T-cell (primary cell): ENCODE measurements at regions not wholly inside any gene's neighbourhood (a gene's known extent, or its start where the extent isn't known, plus 50 kb on each side); places are given as distances from the start of the nearest gene placed in this dataset.

Experiments
- ATAC-seq, 4 experiments: fragments of 200-7000 bp in 3 of 4; fragments of 150-1000 bp in 1 of 4; cut with Tn5 transposase; replicated peaks in 1 of 4; 1 replicate in 3 of 4; 2 replicates in 1 of 4; pipeline ENCODE4 v1.10.0; 2021; ENCODE audit warnings: moderate library complexity in 3 of 4, mild to moderate bottlenecking in 2 of 4, moderate number of reproducible peaks in 1 of 4
- CTCF ChIA-PET, 2 donors: fragments of 300-600 bp; sonication (Branson Sonifier 250); formaldehyde crosslinking; loops; one replicate each; lab custom pipeline; 2022; ENCODE audit warnings: antibody characterized with exemption in 2 of 2; lab: Charles Lee
- POLR2A ChIA-PET, 2 donors: fragments of 300-600 bp; sonication (Branson Sonifier 250); formaldehyde crosslinking; loops; one replicate each; lab custom pipeline; 2022; ENCODE audit warnings: antibody characterized with exemption in 2 of 2; lab: Charles Lee
- DNase-seq, 35 experiments: peaks; one replicate each; pipeline versions ENCODE4 v3.0.0 to v3.0.0-alpha.2; 2013 to 2023
- H3K27ac ChIP-seq: one replicate; pipeline ENCODE4 v1.5.1; 2013; ENCODE audit warnings: low read length
- H3K27me3 ChIP-seq, 2 experiments: replicated peaks in 1 of 2; 1 replicate in 1 of 2; 2 replicates in 1 of 2; pipeline versions ENCODE4 v1.6.1 to v1.7.0; 2013; ENCODE audit warnings: low read length in 1 of 2, mixed read lengths in 1 of 2; ENCODE audit not compliant: control insufficient read depth in 2 of 2, insufficient read depth in 2 of 2; ENCODE audit errors: extremely low read depth in 1 of 2
- H3K36me3 ChIP-seq, 2 donors: 1 replicate in 1 of 2; 2 replicates in 1 of 2; pipeline versions ENCODE4 v1.6.1 to v1.7.0; 2013; ENCODE audit warnings: low read length in 1 of 2; ENCODE audit not compliant: control insufficient read depth in 2 of 2, insufficient read depth in 1 of 2; ENCODE audit errors: extremely low read depth in 1 of 2
- H3K4me1 ChIP-seq, 2 experiments: 1 replicate in 1 of 2; 2 replicates in 1 of 2; pipeline versions ENCODE4 v1.6.1 to v1.7.0; 2013; ENCODE audit warnings: low read length in 2 of 2, mixed read lengths in 1 of 2; ENCODE audit not compliant: insufficient read depth in 2 of 2, control insufficient read depth in 1 of 2; ENCODE audit errors: extremely low read depth in 1 of 2
- H3K4me3 ChIP-seq, 2 donors: 1 replicate in 1 of 2; 2 replicates in 1 of 2; pipeline versions ENCODE4 v1.5.1 to v1.7.0; 2013; ENCODE audit warnings: mild to moderate bottlenecking in 2 of 2, low read length in 1 of 2, moderate library complexity in 1 of 2; ENCODE audit not compliant: control insufficient read depth in 1 of 2; ENCODE audit errors: extremely low read depth in 1 of 2
- H3K9me3 ChIP-seq: 2 replicates; pipeline ENCODE4 v1.7.0; 2013
- H3K27ac Mint-ChIP-seq, 2 donors: one replicate each; pipeline ENCODE4 v1.8.0; 2020 to 2021; ENCODE audit warnings: mild to moderate bottlenecking in 2 of 2, mixed read lengths in 2 of 2
- H3K27me3 Mint-ChIP-seq, 2 donors: one replicate each; pipeline ENCODE4 v1.8.0; 2021 to 2022; ENCODE audit warnings: mixed read lengths in 2 of 2
- H3K36me3 Mint-ChIP-seq: one replicate; pipeline ENCODE4 v1.8.0; 2021; ENCODE audit warnings: mixed read lengths
- H3K4me1 Mint-ChIP-seq, 3 donors: one replicate each; pipeline ENCODE4 v1.8.0; 2020 to 2022; ENCODE audit warnings: mixed read lengths in 3 of 3, mild to moderate bottlenecking in 1 of 3
- H3K4me3 Mint-ChIP-seq, 3 donors: one replicate each; pipeline ENCODE4 v1.8.0; 2020 to 2022; ENCODE audit warnings: mild to moderate bottlenecking in 3 of 3, mixed read lengths in 3 of 3, moderate library complexity in 3 of 3
- H3K9me3 Mint-ChIP-seq, 3 donors: one replicate each; pipeline ENCODE4 v1.8.0; 2020 to 2022; ENCODE audit warnings: mixed read lengths in 3 of 3
- WGBS: methylation state at CpG from one replicate; pipeline ENCODE4 v1.1.5; 2013; ENCODE audit warnings: missing lambda C conversion rate; ENCODE audit not compliant: insufficient coverage; 5-methylcytosine and 5-hydroxymethylcytosine counted together

DNA sequence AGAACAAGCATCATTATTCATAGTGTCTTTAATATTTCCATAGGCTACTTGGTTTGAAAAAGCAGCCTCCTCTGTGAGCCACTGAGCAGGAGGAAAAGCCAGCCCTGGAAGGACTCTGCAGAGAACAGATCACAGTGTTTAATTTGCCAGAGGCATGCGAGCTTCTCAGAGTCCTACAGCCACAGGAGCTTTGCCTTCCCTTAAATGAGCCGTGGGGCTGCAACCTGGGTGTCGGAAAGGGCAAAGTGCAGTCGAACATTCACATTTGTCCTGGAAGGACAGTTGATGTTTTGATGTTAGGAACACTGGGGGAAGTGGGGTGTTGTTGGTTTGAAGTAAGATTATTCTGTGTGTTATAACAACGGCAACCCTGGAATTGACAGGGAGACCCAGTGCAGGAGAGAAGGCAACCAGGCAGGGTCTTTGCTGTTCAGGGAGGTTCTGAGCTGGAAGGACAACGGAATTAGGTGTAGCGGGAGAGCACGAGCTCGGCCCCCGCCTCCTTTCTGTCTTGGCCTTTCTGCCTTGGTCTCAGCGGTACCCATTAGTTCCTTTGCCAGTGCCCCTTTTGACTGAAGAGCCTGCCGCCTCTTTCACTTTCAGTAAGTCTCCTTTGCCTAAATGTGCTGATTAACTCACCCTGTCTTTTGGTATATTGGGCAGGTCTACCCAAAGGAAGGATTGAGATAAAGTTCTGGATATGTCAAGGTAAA is 192.3 kb upstream of the PITRM1 start:
- ChIA-PET POLR2A (no interaction called here), CTCF (no interaction called here)
- no peaks in the 10 kb centered on the region for H3K36me3 ChIP-seq
- no peak overlapping the region for H3K27ac ChIP-seq
- Mint-ChIP-seq H3K9me3 (peaks cover 6 to 16% (median 10%) of the 10 kb centered on the region in 3 donors), H3K27ac (no peak overlapping the region), H3K4me1 (no peaks in the 10 kb centered on the region), H3K27me3 (peaks cover 4 to 8% of the 10 kb centered on the region in 2 donors), H3K4me3 (no peak overlapping the region), H3K36me3 (peaks cover 5% of the 10 kb centered on the region)
- DNase-seq, result no peak
- WGBS, result 88% methylated on average over 12 of the region's 12 CpGs
- no peaks in the 10 kb centered on the region for H3K27me3 ChIP-seq
- no peak for ATAC-seq
- H3K9me3 ChIP-seq, result no peaks in the 10 kb centered on the region
- no peaks in the 10 kb centered on the region for H3K4me1 ChIP-seq
- no peak overlapping the region for H3K4me3 ChIP-seq

DNA sequence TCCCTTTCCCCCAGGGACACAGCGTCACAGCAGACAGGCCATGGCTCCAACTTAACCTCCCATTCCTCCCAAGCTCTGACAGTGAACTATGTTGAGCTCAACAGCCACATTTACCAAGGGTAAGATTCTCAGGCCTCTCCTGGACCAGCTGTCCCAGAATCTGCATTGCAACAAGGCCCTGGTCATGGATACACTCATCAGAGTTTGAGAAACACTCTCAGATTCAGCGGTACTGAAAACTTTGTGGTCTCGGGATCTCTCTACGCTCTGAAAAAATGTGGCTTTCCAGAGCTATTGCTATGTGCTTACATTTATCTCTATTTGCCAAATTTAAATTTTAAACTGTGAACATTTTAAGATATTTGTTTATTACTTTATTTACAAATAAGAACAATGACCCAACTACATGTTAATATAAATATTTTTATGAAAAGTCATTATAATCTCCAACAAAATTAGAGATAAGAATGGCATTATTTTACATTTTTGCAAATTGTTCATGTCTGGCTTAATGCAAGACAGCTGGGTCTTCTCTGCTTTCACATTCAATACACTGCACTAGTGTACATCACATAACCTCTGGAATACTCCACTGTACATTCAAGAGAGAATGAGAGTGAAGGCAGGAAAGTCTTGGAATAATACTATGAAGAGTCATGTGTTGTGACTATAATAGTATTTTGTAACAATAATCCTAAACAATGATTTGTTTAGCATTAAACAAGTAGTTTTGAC is 190.9 kb upstream of the PITRM1 start:
- Mint-ChIP-seq H3K4me1 (no peaks in the 10 kb centered on the region), H3K27me3 (peaks cover 4 to 5% of the 10 kb centered on the region in 2 donors), H3K4me3 (no peak overlapping the region), H3K9me3 (peaks cover 6 to 22% (median 13%) of the 10 kb centered on the region in 3 donors), H3K27ac (no peak overlapping the region), H3K36me3 (peaks cover 5% of the 10 kb centered on the region)
- 100% methylated on average over 2 of the region's 4 CpGs for WGBS
- POLR2A ChIA-PET, result no interaction called here
- H3K9me3 ChIP-seq, result no peaks in the 10 kb centered on the region
- no peaks in the 10 kb centered on the region for H3K36me3 ChIP-seq
- H3K27ac ChIP-seq, result no peak overlapping the region
- no peaks in the 10 kb centered on the region for H3K27me3 ChIP-seq
- DNase-seq, result no peak
- no peaks in the 10 kb centered on the region for H3K4me1 ChIP-seq
- no peak for ATAC-seq
- no peak overlapping the region for H3K4me3 ChIP-seq
- CTCF ChIA-PET, result no interaction called here

DNA sequence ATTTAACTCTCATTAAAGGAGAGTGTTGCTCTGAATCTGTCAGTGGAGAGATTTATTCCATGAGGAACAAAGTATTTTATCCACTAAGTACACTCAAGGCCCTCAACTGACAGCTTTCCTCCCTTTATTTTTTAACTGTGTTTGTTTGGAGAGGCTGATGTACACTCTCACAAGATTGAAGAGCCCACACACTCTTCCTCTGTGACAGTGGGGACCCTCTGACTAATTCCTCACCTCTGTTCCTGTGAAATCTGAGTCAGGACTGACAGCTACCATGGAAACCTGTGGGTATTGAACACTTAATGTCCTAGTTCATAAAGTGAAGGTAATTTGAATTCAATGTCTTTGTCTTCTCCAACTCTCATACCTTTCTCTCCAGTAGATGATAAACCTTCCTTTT is 189.8 kb upstream of the PITRM1 start:
- ChIA-PET CTCF (no interaction called here), POLR2A (no interaction called here)
- H3K27me3 Mint-ChIP-seq, result peaks cover 2 to 4% of the 10 kb centered on the region in 2 donors
- peaks cover 6 to 25% (median 13%) of the 10 kb centered on the region in 3 donors for H3K9me3 Mint-ChIP-seq
- Histone ChIP-seq H3K36me3 (no peaks in the 10 kb centered on the region), H3K4me1 (no peaks in the 10 kb centered on the region), H3K27me3 (no peaks in the 10 kb centered on the region), H3K4me3 (no peak overlapping the region), H3K27ac (no peak overlapping the region), H3K9me3 (no peaks in the 10 kb centered on the region)
- no peak for ATAC-seq
- DNase-seq, result no peak
- H3K4me3 Mint-ChIP-seq, result no peak overlapping the region
- H3K36me3 Mint-ChIP-seq, result peaks cover 5% of the 10 kb centered on the region
- no peaks in the 10 kb centered on the region for H3K4me1 Mint-ChIP-seq
- H3K27ac Mint-ChIP-seq, result no peak overlapping the region

DNA sequence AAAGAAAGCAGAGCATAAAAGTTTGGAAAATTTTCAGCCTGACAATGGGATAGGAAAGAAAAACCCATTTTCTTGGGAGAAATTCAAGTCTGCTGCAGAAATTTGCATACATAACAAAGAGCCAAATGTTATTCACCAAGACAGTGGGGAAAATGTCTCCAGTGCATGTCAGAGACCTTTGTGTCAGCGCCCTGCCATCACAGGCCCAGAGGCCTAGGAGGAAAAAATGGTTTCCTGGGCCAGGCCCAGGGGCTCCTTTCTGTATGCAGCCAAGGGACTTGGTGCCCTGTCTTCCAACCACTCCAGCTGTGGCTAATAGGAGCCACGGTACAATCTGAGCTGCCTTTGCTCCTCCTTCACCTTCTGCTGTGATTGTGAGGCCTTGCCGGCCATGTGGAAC is 189.1 kb upstream of the PITRM1 start:
- Histone ChIP-seq H3K36me3 (no peaks in the 10 kb centered on the region), H3K4me1 (no peaks in the 10 kb centered on the region), H3K27me3 (no peaks in the 10 kb centered on the region), H3K4me3 (no peak overlapping the region), H3K9me3 (no peaks in the 10 kb centered on the region), H3K27ac (no peak overlapping the region)
- 60% methylated on average over 1 of the region's 3 CpGs for WGBS
- Mint-ChIP-seq H3K4me1 (no peaks in the 10 kb centered on the region), H3K9me3 (peaks cover 6 to 25% (median 13%) of the 10 kb centered on the region in 3 donors), H3K36me3 (peaks cover 5% of the 10 kb centered on the region), H3K27ac (no peak overlapping the region), H3K27me3 (peaks cover 0 to 2% of the 10 kb centered on the region in 2 donors), H3K4me3 (no peak overlapping the region)
- CTCF ChIA-PET, result no interaction called here
- ATAC-seq (no peak), DNase-seq (no peak)
- POLR2A ChIA-PET, result no interaction called here

DNA sequence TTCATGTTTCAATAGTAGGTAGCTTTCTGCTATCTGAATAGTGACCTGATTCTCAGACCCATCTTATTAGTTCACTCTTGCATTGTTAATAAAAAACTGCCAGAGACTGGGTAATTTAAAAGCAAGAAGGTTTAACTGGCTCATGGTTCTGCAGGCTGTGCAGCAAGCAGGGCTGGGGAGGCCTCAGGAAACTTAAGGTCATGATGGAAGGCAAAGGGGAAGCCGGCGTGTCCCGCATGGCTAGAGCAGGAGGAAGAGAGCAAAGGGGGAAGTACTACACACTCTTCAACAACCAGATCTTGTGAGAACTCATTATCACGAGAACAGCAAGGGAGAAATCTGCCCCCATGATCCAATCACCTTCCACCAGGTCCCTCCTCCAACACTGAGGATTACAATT is 185.2 kb upstream of the PITRM1 start:
- no CpG with 5 or more reads among the region's 4 CpGs for WGBS
- ATAC-seq, result no peak
- CTCF ChIA-PET, result no interaction called here

DNA sequence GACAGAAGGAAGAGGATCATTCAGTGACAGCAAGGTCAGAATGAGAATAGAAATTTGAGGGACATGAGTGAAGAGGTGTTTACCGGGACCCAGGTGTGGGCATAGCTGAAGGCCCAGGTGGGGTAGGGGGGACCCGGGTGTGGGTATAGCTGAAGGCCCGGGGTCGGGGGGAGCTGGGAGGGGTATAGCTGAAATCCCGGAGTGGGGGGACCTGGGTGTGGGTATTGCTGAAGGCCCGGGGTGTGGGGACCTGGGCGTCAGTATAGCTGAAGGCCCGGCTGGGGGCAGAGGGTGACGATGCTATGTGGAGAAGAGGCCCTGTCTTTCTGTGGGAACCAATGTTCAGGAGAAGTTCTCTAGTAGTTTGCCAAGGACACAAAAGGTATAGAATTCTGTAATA is 183.0 kb upstream of the PITRM1 start:
- 87% methylated on average over 5 of the region's 9 CpGs for WGBS
- CTCF ChIA-PET, result interaction anchor here in 1 of 2 donors (0.5 kb wide), 1 partner anchor 20 kb away, joined by 3 read pairs; no protein-coding TSS in a partner anchor
- no peaks in the 10 kb centered on the region for H3K36me3 Mint-ChIP-seq

More for the DNA sequence above, 185.2 kb upstream of the PITRM1 start:
- peaks cover 5% of the 10 kb centered on the region for H3K36me3 Mint-ChIP-seq
- H3K4me1 Mint-ChIP-seq, result no peaks in the 10 kb centered on the region
- no peak for DNase-seq
- H3K4me3 Mint-ChIP-seq, result no peak overlapping the region
- peaks cover 6 to 25% (median 13%) of the 10 kb centered on the region in 3 donors for H3K9me3 Mint-ChIP-seq
- H3K4me1 ChIP-seq, result no peaks in the 10 kb centered on the region
- POLR2A ChIA-PET, result no interaction called here
- no peaks in the 10 kb centered on the region for H3K36me3 ChIP-seq
- H3K27ac ChIP-seq, result no peak overlapping the region
- no peak overlapping the region for H3K27ac Mint-ChIP-seq
- no peak overlapping the region for H3K4me3 ChIP-seq
- peaks cover 0 to 9% of the 10 kb centered on the region in 2 donors for H3K27me3 Mint-ChIP-seq
- no peaks in the 10 kb centered on the region for H3K9me3 ChIP-seq
- no peaks in the 10 kb centered on the region for H3K27me3 ChIP-seq

More for the DNA sequence above, 183.0 kb upstream of the PITRM1 start:
- no peaks in the 10 kb centered on the region for H3K9me3 ChIP-seq
- Mint-ChIP-seq H3K9me3 (peaks cover 0 to 11% (median 3%) of the 10 kb centered on the region in 3 donors), H3K27me3 (peaks cover 6 to 19% of the 10 kb centered on the region in 2 donors), H3K4me1 (peaks cover 0 to 7% (median 4%) of the 10 kb centered on the region in 3 donors), H3K4me3 (no peak overlapping the region), H3K27ac (no peak overlapping the region)
- no peaks in the 10 kb centered on the region for H3K36me3 ChIP-seq
- H3K27ac ChIP-seq, result no peak overlapping the region
- DNase-seq (no peak), ATAC-seq (no peak)
- POLR2A ChIA-PET, result no interaction called here
- no peak overlapping the region for H3K4me3 ChIP-seq
- H3K27me3 ChIP-seq, result peaks cover 0 to 6% of the 10 kb centered on the region in 2 experiments
- peaks cover 0 to 3% of the 10 kb centered on the region in 2 experiments for H3K4me1 ChIP-seq
